GM18870 (cell line): ENCODE measurements at regions not wholly inside any gene's neighbourhood (a gene's known extent, or its start where the extent isn't known, plus 50 kb on each side); places are given as distances from the start of the nearest gene placed in this dataset.

ENCODE experiments used
- ATAC-seq: cut with Tn5 transposase; IDR thresholded peaks from one replicate; pipeline ENCODE4 v1.9.1; 2021; ENCODE audit warnings: moderate library complexity; ENCODE audit not compliant: unreplicated experiment

GRCh38 chr2:58572731-58573130, 331.6 kb upstream of the FANCL start:
- no peak for ATAC-seq

- peak; percentile 79 for ATAC-seq
Observed at GRCh38 chr2:58571181-58571852, 330.2 kb upstream of the FANCL start.

GRCh38 chr2:58569475-58570185, 328.5 kb upstream of the FANCL start:
- ATAC-seq, result no peak

- no peak for ATAC-seq
Observed at GRCh38 chr2:58568901-58569300, 327.8 kb upstream of the FANCL start.

- ATAC-seq, result no peak
Observed at GRCh38 chr2:58562276-58562675, 321.2 kb upstream of the FANCL start.

GRCh38 chr2:58560531-58560930, 319.4 kb upstream of the FANCL start:
- ATAC-seq, result no peak

- no peak for ATAC-seq
Observed at GRCh38 chr2:58558881-58559280, 317.8 kb upstream of the FANCL start.

GRCh38 chr2:58557176-58557575, 316.1 kb upstream of the FANCL start:
- no peak for ATAC-seq

- ATAC-seq, result no peak
Observed at GRCh38 chr2:58553937-58554336, 312.8 kb upstream of the FANCL start.

- ATAC-seq, result no peak
Observed at GRCh38 chr2:58553522-58553921, 312.4 kb upstream of the FANCL start.

- ATAC-seq, result no peak
Observed at GRCh38 chr2:58545300-58546280, 304.5 kb upstream of the FANCL start.

- no peak for ATAC-seq
Observed at GRCh38 chr2:58543442-58543841, 302.3 kb upstream of the FANCL start.

GRCh38 chr2:58541511-58541910, 300.4 kb upstream of the FANCL start:
- no peak for ATAC-seq

- ATAC-seq, result no peak
Observed at GRCh38 chr2:58540681-58541080, 299.6 kb upstream of the FANCL start.

- ATAC-seq, result no peak
Observed at GRCh38 chr2:58539973-58540372, 298.8 kb upstream of the FANCL start.

GRCh38 chr2:58535990-58536389, 294.9 kb upstream of the FANCL start:
- no peak for ATAC-seq

- no peak for ATAC-seq
Observed at GRCh38 chr2:58535182-58535581, 294.1 kb upstream of the FANCL start.

GRCh38 chr2:58533376-58533775, 292.3 kb upstream of the FANCL start:
- no peak for ATAC-seq

GRCh38 chr2:58532641-58533040, 291.5 kb upstream of the FANCL start:
- ATAC-seq, result no peak

- no peak for ATAC-seq
Observed at GRCh38 chr2:58527647-58528046, 286.5 kb upstream of the FANCL start.

GRCh38 chr2:58521803-58522554, 280.9 kb upstream of the FANCL start:
- no peak for ATAC-seq
